ENCODE measurements at regions not wholly inside any gene's neighbourhood (a gene's known extent, or its start where the extent isn't known, plus 50 kb on each side); places are given as distances from the start of the nearest gene placed in this dataset.
"Not testable (repeated sequence)": the region's sequence is repeated elsewhere in the genome, so short reads cannot be mapped to it uniquely, and the experiment has no call there.

DNA sequence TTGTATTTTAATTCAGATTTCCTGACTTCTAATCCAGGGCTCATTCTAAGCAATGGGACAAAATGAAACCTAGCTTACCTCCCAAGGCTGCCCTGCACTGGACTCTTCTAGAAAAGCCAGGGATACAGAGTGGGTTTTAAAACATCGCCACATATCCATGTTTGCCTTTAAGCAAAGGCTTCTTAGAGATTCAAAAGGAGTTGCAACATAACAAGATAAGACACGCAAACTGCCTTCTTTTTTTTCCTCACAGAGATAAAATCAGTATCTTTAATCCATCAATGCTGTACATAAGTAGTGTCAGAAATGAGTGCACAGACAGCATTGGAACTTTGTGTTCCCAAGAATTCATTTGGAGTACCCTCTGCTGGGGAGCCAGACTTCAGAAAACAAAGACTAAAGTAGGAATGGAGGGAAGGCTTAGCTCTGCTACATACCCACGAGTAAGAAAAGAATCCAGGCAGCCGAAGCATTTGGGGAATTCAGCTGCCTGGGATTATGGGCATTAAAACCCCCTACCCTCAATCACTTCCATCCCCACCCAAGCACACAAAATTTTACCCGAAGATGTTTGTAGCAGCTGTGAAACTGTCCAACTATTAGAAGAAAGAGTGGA is 427.8 kb downstream of the ARL4A start:
- H3K27me3 ChIP-seq = no peaks in the 10 kb centered on the region
- intact Hi-C loops (cut with DNase I) = no loop called here
- no peak for TF ChIP-seq CTCF (IDR thresholded peaks at IDR 0.05)
- no peaks in the 10 kb centered on the region for H3K36me3 ChIP-seq
- H3K9me3 ChIP-seq = no peaks in the 10 kb centered on the region
- FAIRE-seq (no peak), ATAC-seq (no peak), DNase-seq (no peak)
- no peak overlapping the region for H3K4me3 ChIP-seq
- no peak overlapping the region for H3K27ac ChIP-seq
- no peaks in the 10 kb centered on the region for H3K4me1 ChIP-seq
- WGBS, 2 donors = 39 to 43% methylated on average over 5 of the region's 5 CpGs

- H3K9me3 ChIP-seq = no peaks in the 10 kb centered on the region
- no peaks in the 10 kb centered on the region for H3K4me1 ChIP-seq
- no peak for FAIRE-seq
- H3K4me3 ChIP-seq = no peak overlapping the region
- H3K36me3 ChIP-seq = no peaks in the 10 kb centered on the region
- no peak for ATAC-seq
- no peak for DNase-seq
- intact Hi-C loops (cut with DNase I) = no loop called here
- no peaks in the 10 kb centered on the region for H3K27me3 ChIP-seq
- no peak for TF ChIP-seq CTCF (IDR thresholded peaks at IDR 0.05)
- H3K27ac ChIP-seq = no peak overlapping the region
Observed at GRCh38 chr7:13115855-13116254, 428.4 kb downstream of the ARL4A start.

DNA sequence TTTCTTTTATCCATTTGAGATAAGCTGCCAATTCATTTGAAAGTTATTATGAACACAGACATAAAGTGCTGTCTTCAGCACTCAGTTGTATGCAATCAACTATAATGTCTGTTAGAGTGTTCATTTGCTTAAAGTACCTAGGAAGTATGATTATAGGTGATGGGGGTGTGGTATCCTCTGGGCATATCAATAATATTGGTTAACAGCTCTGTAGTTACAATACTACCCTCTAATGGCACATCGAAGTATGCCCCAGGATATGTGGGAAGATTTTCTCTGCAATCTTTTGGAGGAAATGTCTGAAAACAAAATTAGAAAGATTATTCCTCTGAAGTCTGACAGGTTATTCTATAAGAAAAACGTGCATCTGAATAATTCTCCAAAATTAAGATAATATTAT is 429.7 kb downstream of the ARL4A start:
- no peak for FAIRE-seq
- WGBS, 2 donors = 19 to 24% methylated on average over 2 of the region's 2 CpGs

DNA sequence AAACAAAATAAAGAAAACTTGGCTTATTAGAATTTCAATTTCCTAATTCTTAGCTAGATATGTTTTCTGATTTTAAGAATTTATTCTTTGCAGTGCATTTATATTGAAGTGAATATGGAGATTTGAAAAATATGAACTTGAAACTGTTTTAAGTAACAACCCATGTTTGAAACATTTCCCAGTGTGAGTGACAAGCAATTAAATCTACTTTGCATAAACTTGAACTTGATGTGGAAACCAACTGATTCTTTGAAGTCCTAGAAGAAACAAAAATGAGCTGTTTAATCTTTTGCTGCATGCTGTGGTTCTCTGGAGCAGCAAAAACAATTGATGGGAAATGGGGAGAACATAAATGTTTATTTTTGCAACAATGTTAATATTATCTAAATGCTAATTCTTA is 430.2 kb downstream of the ARL4A start:
- Histone ChIP-seq H3K27me3 (no peaks in the 10 kb centered on the region), H3K4me1 (no peaks in the 10 kb centered on the region), H3K9me3 (no peaks in the 10 kb centered on the region), H3K27ac (no peak overlapping the region), H3K36me3 (no peaks in the 10 kb centered on the region), H3K4me3 (no peak overlapping the region)
- no peak for FAIRE-seq
- intact Hi-C loops (cut with DNase I) = no loop called here
- TF ChIP-seq CTCF (IDR thresholded peaks at IDR 0.05) = no peak
- DNase-seq = no peak
- no peak for ATAC-seq

More for the DNA sequence above, 429.7 kb downstream of the ARL4A start:
- no peaks in the 10 kb centered on the region for H3K4me1 ChIP-seq
- intact Hi-C loops (cut with DNase I) = no loop called here
- no peaks in the 10 kb centered on the region for H3K27me3 ChIP-seq
- no peak overlapping the region for H3K4me3 ChIP-seq
- H3K9me3 ChIP-seq = no peaks in the 10 kb centered on the region
- TF ChIP-seq CTCF (IDR thresholded peaks at IDR 0.05) = no peak
- ATAC-seq (peak in 3 of 4 donors; percentile 56 to 64 (median 59)), DNase-seq (no peak)
- H3K27ac ChIP-seq = no peak overlapping the region
- H3K36me3 ChIP-seq = no peaks in the 10 kb centered on the region

GRCh38 chr7:13124629-13125028 is 437.2 kb downstream of the ARL4A start:
- intact Hi-C loops (cut with DNase I); FAIRE-seq; H3K4me3 ChIP-seq; H3K4me1 ChIP-seq; DNase-seq; H3K9me3 ChIP-seq; ATAC-seq; H3K36me3 ChIP-seq; H3K27me3 ChIP-seq; H3K27ac ChIP-seq: not testable (repeated sequence)
- 95 to 98% methylated on average over 2 of the region's 2 CpGs for WGBS, 2 donors
